ENCODE measurements at regions not wholly inside any gene's neighbourhood (a gene's known extent, or its start where the extent isn't known, plus 50 kb on each side); places are given as distances from the start of the nearest gene placed in this dataset.

GRCh38 chr11:80085563-80085962 is 644.7 kb upstream of the TENM4 start (continued):
- TF ChIP-seq ZKSCAN1 (IDR thresholded peaks at IDR 0.05; ENCODE audit: low read length), result no peak

DNA sequence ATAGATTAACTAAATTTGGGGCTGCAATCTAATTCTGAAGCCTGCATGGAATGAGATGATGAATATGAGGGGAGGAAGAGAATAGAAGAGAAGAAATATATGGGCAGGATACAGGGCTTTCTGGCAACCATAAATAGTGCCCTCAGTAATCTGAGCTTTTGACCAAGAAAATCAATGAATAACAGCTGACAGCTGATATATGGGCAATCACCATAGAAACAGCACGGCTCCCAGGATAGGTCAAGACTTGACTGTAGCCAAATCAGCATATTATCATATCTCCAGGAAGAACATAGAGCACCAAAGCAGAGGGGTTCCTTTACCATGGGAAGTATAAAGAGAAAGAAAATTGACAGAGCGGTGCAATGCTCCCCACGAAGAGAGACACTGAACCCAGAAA is 643.8 kb upstream of the TENM4 start:
- Histone ChIP-seq H2AFZ (ENCODE audit: low read length) (no peak overlapping the region), H3K9me3 (ENCODE audit: low read length) (no peaks in the 10 kb centered on the region), H3K4me1 (ENCODE audit: insufficient read depth, low read length) (no peaks in the 10 kb centered on the region), H3K4me3 (replicated peaks in 1 of 3; ENCODE audit: insufficient read depth in 1 of 3, low read depth in 2 of 3, low read length in 3 of 3) (no peak overlapping the region), H3K9ac (ENCODE audit: insufficient read depth, low read depth, low read length) (no peak overlapping the region), H3K4me2 (ENCODE audit: low read depth, low read length) (no peak overlapping the region), H4K20me1 (ENCODE audit: insufficient read depth, low read length) (no peaks in the 10 kb centered on the region), H3K79me2 (ENCODE audit: insufficient read depth, low read length) (no peaks in the 10 kb centered on the region), H3K27ac (ENCODE audit: extremely low read length, insufficient read depth, low read length) (no peak overlapping the region), H3K36me3 (replicated peaks in 1 of 2; ENCODE audit: control insufficient read depth in 1 of 2, insufficient read depth in 2 of 2, low read length in 2 of 2) (no peaks in the 10 kb centered on the region), H3K27me3 (ENCODE audit: control insufficient read depth in 1 of 2, insufficient read depth in 2 of 2, low read length in 2 of 2) (no peaks in the 10 kb centered on the region)
- DNase-seq (ENCODE audit: low spot score), result no peak
- WGBS (ENCODE audit: low lambda C conversion rate), result 0% methylated on average over 3 of the region's 3 CpGs
- BruUV-seq (replicated peaks), result no TSS peak
- POLR2A ChIA-PET, result no interaction called here
- no peak for ATAC-seq
- FAIRE-seq, result no peak
- intact Hi-C loops (cut with micrococcal nuclease; ENCODE audit: unreplicated experiment) (no loop called here), in situ Hi-C loops (cut with HindIII; ENCODE audit: extremely low pct_ligation_motif_present, low pct_unique_long_range_greater_than_20kb) (no loop called here)
- CTCF ChIA-PET (ENCODE audit: low intra/inter-chr PET ratio, low total read pairs), result no interaction called here
- TF ChIP-seq GABPA (IDR thresholded peaks at IDR 0.05; ENCODE audit: low read depth, low read length) (no peak), GABPA (CRISPR knock-in tag; IDR thresholded peaks at IDR 0.05; ENCODE audit: low read depth) (no peak), NR2C2 (CRISPR knock-in tag; IDR thresholded peaks at IDR 0.05; ENCODE audit: borderline replicate concordance) (no peak), ZNF652 (CRISPR knock-in tag; IDR thresholded peaks at IDR 0.05; ENCODE audit: borderline replicate concordance, low read depth) (no peak), E2F1 (CRISPR knock-in tag; IDR thresholded peaks at IDR 0.05) (no peak), ZNF350 (CRISPR knock-in tag; IDR thresholded peaks at IDR 0.05; ENCODE audit: borderline replicate concordance, low read depth) (no peak), PAF1 (CRISPR knock-in tag; IDR thresholded peaks at IDR 0.05) (no peak), HDAC1 (CRISPR knock-in tag; IDR thresholded peaks at IDR 0.05) (no peak)
